GM21423 (cell line): ENCODE measurements at regions not wholly inside any gene's neighbourhood (a gene's known extent, or its start where the extent isn't known, plus 50 kb on each side); places are given as distances from the start of the nearest gene placed in this dataset.

Experiments
- ATAC-seq: cut with Tn5 transposase; IDR thresholded peaks from one replicate; pipeline ENCODE4 v1.9.1; 2021; ENCODE audit warnings: mild to moderate bottlenecking, moderate library complexity; ENCODE audit not compliant: unreplicated experiment

DNA sequence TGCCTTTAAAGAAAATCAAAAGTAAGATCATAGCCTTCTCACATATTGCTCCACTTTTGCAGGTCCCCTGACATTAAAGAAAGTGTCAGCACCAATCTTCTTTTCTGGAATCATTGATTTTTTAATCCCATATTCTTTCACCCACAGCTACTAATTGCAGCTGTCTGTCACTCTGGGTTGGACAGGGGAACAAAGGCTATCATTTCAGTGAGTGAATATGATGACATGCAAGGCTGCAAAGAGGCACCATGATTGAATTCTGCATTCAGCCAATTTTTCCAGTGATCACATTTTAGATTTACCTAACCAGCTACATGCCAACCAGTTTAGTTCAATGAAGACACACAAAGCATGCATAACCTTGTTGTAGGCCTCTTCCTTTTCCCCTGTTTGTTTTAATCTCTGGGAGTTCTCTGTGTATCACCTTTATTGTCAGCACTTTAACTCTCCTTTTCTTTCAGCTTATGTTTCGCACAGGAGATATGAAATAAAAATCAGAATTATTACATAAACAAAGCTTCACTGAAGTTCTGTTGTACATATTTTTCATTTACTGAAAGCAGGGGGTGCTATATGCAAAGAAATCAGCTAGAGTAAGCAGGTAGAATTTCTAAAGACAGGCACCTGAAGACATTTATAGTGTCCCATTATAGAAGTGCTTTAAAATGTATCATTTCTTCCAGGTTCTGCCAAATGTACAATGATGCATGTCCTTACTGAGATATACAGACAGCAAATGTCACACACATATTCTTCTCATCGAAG is 584.8 kb downstream of the PLA2G4A start:
- ATAC-seq: no peak

DNA sequence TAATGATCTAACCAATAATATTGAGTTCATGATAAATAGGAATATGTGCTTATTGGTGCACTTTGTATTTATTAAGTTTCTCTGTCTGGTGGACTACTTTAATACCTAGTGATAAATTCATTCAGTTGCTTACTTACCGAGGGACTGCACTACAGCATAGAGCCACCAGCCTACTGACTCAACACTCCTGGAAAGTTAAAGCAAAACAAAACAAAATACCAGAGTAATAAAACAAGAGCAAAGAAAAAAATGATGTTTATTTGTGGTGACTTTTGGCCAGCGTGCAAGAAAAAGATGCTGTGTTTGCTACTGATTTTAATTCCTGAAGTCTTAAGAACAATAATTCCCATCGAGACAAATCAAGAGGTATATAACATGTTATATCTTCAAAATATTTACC is 586.3 kb downstream of the PLA2G4A start:
- no peak for ATAC-seq

DNA sequence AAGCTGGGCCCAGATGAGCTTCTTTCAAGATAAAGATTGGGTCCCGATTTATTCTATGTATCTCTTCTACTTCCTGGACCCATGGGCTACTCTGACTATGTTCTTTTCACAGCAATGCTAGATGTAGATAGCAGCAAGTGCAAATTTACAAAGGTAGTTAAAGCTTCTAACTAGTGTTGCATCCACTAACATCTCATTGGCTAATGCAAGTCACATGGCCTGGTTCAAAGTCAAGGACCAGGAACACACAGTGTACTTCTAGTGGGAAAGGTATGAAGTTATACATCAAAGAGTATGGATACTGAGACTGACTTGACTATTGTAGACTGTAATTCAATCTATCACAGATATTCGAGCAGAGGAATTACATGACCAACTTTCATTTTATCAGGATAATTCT is 588.8 kb downstream of the PLA2G4A start:
- ATAC-seq: no peak

- no peak for ATAC-seq
These were observed 604.8 kb downstream of the PLA2G4A start for GRCh38 chr1:187433598-187433997.

DNA sequence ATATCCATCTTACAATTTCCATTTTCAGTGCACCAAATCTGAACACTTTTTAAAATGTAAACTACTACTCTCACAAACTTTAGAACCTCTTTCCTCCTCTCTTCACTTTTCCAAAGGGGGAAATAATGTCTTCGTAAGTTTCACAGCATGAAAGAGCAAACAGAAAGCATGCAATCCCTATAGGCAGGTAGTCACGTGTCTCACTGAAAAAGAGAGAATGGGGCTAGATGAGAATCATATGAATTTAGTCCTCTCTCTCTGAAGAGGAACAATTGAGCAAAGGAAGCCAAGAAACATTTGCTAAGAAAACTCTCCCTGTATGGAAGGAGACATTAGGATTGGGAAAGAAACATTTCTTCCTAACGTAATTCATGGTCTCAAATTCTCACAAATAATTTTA is 613.9 kb downstream of the PLA2G4A start:
- ATAC-seq: no peak

GRCh38 chr1:187443939-187444338 is 615.2 kb downstream of the PLA2G4A start:
- ATAC-seq: no peak

GRCh38 chr1:187445066-187445465 is 616.3 kb downstream of the PLA2G4A start:
- no peak for ATAC-seq

DNA sequence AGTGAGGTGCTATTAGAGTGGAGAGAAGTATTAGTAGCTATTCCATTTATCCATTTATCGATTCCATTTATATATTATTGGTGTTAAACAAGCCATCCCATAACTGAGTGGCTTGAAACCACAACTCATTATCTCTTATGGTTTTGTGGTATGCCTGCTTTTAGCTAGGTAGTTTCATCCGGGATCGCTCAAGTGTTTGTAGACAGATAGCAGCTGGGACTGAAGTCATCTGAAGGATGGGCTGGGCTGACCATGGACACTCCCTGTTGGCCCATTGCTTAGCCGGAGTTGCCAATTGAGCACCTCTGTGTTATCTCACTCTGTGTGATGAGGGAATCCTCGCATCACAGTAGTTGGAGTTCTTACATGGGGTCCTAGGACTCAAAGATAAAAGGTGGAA is 622.5 kb downstream of the PLA2G4A start:
- ATAC-seq: no peak

GRCh38 chr1:187454010-187454409 is 625.3 kb downstream of the PLA2G4A start:
- ATAC-seq: no peak

- no peak for ATAC-seq
These were observed 627.7 kb downstream of the PLA2G4A start for GRCh38 chr1:187456446-187456845.

DNA sequence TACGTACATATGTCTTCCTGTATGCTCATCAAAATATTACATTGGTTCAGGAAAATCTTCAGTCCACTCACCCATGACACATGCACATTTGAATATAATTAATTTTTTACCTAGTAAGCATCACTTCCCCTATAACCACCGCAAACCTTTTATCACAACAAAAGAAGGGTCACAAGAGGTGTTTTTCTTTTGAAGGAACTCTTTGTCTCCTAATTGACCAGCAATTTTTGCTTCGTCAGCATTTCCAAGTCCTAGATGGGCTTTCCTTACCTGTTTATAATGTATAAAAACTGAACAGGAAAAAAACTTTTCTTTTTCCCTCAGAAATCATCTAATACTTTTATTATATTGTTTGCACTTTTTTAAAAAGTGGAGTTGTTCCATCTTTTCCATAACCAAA is 631.3 kb downstream of the PLA2G4A start:
- ATAC-seq: no peak

GRCh38 chr1:187464320-187464719 is 635.6 kb downstream of the PLA2G4A start:
- no peak for ATAC-seq

GRCh38 chr1:187465441-187465840 is 636.7 kb downstream of the PLA2G4A start:
- ATAC-seq: no peak

GRCh38 chr1:187469836-187470235 is 641.1 kb downstream of the PLA2G4A start:
- ATAC-seq: no peak

DNA sequence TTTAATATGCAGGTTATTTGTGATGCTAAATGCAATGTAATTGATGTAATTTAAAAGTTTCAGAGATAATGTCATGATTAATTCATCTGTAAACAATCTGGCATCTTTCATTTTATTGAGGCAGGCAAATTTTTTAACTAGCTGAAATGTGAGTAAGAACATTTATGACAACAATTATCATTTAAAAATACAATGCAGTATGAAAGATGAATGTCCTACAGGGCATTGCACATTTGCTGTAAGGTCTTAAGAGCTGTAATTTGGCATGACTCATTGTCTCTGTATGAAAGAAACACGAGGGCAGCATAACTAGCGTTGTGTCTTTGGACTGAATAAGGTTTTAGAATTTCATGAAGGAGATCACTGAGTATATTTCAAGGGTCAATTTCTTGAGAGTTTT is 642.8 kb downstream of the PLA2G4A start:
- ATAC-seq: no peak

DNA sequence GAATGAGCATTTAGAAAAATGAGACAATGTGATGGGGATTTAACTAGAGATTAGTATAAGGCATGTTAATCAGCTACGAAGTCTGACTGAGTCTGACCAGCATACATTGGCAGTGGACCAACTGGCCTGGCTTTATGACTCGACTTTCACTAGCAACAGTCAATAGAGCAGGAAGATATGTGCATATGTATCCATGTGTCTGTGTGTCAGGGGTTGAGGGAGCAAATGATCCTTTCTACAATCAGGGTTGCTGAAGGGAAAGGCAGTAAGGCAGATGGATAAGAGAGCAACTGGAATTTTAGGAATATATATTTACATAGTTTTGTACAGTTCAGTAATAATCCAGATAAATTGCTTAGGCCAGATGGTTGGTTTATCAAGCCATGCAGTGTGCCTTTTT is 645.6 kb downstream of the PLA2G4A start:
- no peak for ATAC-seq

GRCh38 chr1:187476671-187477070 is 647.9 kb downstream of the PLA2G4A start:
- no peak for ATAC-seq

- no peak for ATAC-seq
These were observed 648.4 kb downstream of the PLA2G4A start for GRCh38 chr1:187477103-187477502.

DNA sequence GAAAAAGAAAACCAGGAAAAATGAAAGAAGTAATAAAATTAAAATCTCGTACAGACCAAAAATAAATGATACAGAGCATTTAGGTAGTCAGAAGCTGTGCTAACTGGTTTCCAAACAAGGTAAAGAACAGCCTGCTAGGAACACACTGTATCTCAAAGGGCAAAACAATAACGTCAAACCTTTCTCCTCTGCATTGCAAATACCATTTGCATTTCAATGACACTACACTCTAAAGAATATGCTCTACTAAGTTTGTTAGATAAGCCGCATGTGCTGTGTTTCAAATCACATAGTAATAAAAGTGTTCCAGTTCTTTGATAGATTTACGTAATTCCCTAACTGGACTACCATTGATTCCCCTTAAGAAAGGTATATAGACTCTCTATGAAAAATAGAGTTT is 648.8 kb downstream of the PLA2G4A start:
- ATAC-seq: no peak

- ATAC-seq: no peak
These were observed 652.9 kb downstream of the PLA2G4A start for GRCh38 chr1:187481581-187482148.

- no peak for ATAC-seq
These were observed 661.5 kb downstream of the PLA2G4A start for GRCh38 chr1:187490266-187490665.

GRCh38 chr1:187491082-187491720 is 662.5 kb downstream of the PLA2G4A start:
- ATAC-seq: no peak
